ENCODE measurements at regions not wholly inside any gene's neighbourhood (a gene's known extent, or its start where the extent isn't known, plus 50 kb on each side); places are given as distances from the start of the nearest gene placed in this dataset.

GRCh38 chr10:69684020-69684980 lies 54.3 kb downstream of the FAM241B start:
- Histone ChIP-seq H3K4me3 (ENCODE audit: low read depth in 1 of 2, low read length in 2 of 2) (no peak overlapping the region), H3K9ac (ENCODE audit: low read length) (no peak overlapping the region), H3K36me3 (ENCODE audit: insufficient read depth, low read length) (no peaks in the 10 kb centered on the region), H3K4me1 (ENCODE audit: insufficient read depth, low read length) (no peaks in the 10 kb centered on the region), H3K9me3 (ENCODE audit: low read length) (no peaks in the 10 kb centered on the region), H3K27ac (ENCODE audit: low read depth, low read length) (peak overlapping the region; percentile 57), H3K27me3 (ENCODE audit: control insufficient read depth in 1 of 2, insufficient read depth in 2 of 2, low read length in 2 of 2) (no peaks in the 10 kb centered on the region)

- Histone ChIP-seq H3K4me1 (ENCODE audit: insufficient read depth, low read length) (no peaks in the 10 kb centered on the region), H3K9ac (ENCODE audit: low read length) (no peak overlapping the region), H3K36me3 (ENCODE audit: insufficient read depth, low read length) (no peaks in the 10 kb centered on the region), H3K27ac (ENCODE audit: low read depth, low read length) (no peak overlapping the region), H3K4me3 (ENCODE audit: low read depth in 1 of 2, low read length in 2 of 2) (no peak overlapping the region), H3K9me3 (ENCODE audit: low read length) (no peaks in the 10 kb centered on the region), H3K27me3 (ENCODE audit: control insufficient read depth in 1 of 2, insufficient read depth in 2 of 2, low read length in 2 of 2) (no peaks in the 10 kb centered on the region)
Observed at GRCh38 chr10:69684981-69685353, 54.9 kb downstream of the FAM241B start.

GRCh38 chr10:69685426-69685801 lies 55.4 kb downstream of the FAM241B start:
- Histone ChIP-seq H3K4me3 (ENCODE audit: low read depth in 1 of 2, low read length in 2 of 2) (no peak overlapping the region), H3K36me3 (ENCODE audit: insufficient read depth, low read length) (no peaks in the 10 kb centered on the region), H3K27ac (ENCODE audit: low read depth, low read length) (no peak overlapping the region), H3K9ac (ENCODE audit: low read length) (no peak overlapping the region), H3K4me1 (ENCODE audit: insufficient read depth, low read length) (no peaks in the 10 kb centered on the region), H3K27me3 (ENCODE audit: control insufficient read depth in 1 of 2, insufficient read depth in 2 of 2, low read length in 2 of 2) (no peaks in the 10 kb centered on the region), H3K9me3 (ENCODE audit: low read length) (no peaks in the 10 kb centered on the region)

GRCh38 chr10:69685802-69686585 lies 55.9 kb downstream of the FAM241B start:
- Histone ChIP-seq H3K9me3 (ENCODE audit: low read length) (no peaks in the 10 kb centered on the region), H3K4me3 (ENCODE audit: low read depth in 1 of 2, low read length in 2 of 2) (no peak overlapping the region), H3K27ac (ENCODE audit: low read depth, low read length) (no peak overlapping the region), H3K27me3 (ENCODE audit: control insufficient read depth in 1 of 2, insufficient read depth in 2 of 2, low read length in 2 of 2) (no peaks in the 10 kb centered on the region), H3K4me1 (ENCODE audit: insufficient read depth, low read length) (no peaks in the 10 kb centered on the region), H3K36me3 (ENCODE audit: insufficient read depth, low read length) (no peaks in the 10 kb centered on the region), H3K9ac (ENCODE audit: low read length) (no peak overlapping the region)

- Histone ChIP-seq H3K27ac (ENCODE audit: low read depth, low read length) (no peak overlapping the region), H3K9me3 (ENCODE audit: low read length) (no peaks in the 10 kb centered on the region), H3K27me3 (ENCODE audit: control insufficient read depth in 1 of 2, insufficient read depth in 2 of 2, low read length in 2 of 2) (no peaks in the 10 kb centered on the region), H3K4me3 (ENCODE audit: low read depth in 1 of 2, low read length in 2 of 2) (no peak overlapping the region), H3K4me1 (ENCODE audit: insufficient read depth, low read length) (no peaks in the 10 kb centered on the region), H3K36me3 (ENCODE audit: insufficient read depth, low read length) (no peaks in the 10 kb centered on the region), H3K9ac (ENCODE audit: low read length) (no peak overlapping the region)
Observed at GRCh38 chr10:69686866-69687265, 56.8 kb downstream of the FAM241B start.

GRCh38 chr10:69687426-69687825 lies 57.4 kb downstream of the FAM241B start:
- Histone ChIP-seq H3K27me3 (ENCODE audit: control insufficient read depth in 1 of 2, insufficient read depth in 2 of 2, low read length in 2 of 2) (no peaks in the 10 kb centered on the region), H3K36me3 (ENCODE audit: insufficient read depth, low read length) (no peaks in the 10 kb centered on the region), H3K9ac (ENCODE audit: low read length) (no peak overlapping the region), H3K27ac (ENCODE audit: low read depth, low read length) (no peak overlapping the region), H3K4me3 (ENCODE audit: low read depth in 1 of 2, low read length in 2 of 2) (no peak overlapping the region), H3K4me1 (ENCODE audit: insufficient read depth, low read length) (no peaks in the 10 kb centered on the region), H3K9me3 (ENCODE audit: low read length) (no peaks in the 10 kb centered on the region)

GRCh38 chr10:69692267-69692666 lies 62.2 kb downstream of the FAM241B start:
- H3K9me3 ChIP-seq (ENCODE audit: low read length) = no peaks in the 10 kb centered on the region
- H3K27ac ChIP-seq (ENCODE audit: low read depth, low read length) = no peak overlapping the region
- no peaks in the 10 kb centered on the region for H3K27me3 ChIP-seq (ENCODE audit: control insufficient read depth in 1 of 2, insufficient read depth in 2 of 2, low read length in 2 of 2)
- H3K4me1 ChIP-seq (ENCODE audit: insufficient read depth, low read length) = no peaks in the 10 kb centered on the region
- no peaks in the 10 kb centered on the region for H3K36me3 ChIP-seq (ENCODE audit: insufficient read depth, low read length)
- H3K4me3 ChIP-seq (ENCODE audit: low read depth in 1 of 2, low read length in 2 of 2) = no peak overlapping the region
- H3K9ac ChIP-seq (ENCODE audit: low read length) = no peak overlapping the region

- Histone ChIP-seq H3K27me3 (ENCODE audit: control insufficient read depth in 1 of 2, insufficient read depth in 2 of 2, low read length in 2 of 2) (no peaks in the 10 kb centered on the region), H3K9me3 (ENCODE audit: low read length) (no peaks in the 10 kb centered on the region), H3K9ac (ENCODE audit: low read length) (no peak overlapping the region), H3K4me3 (ENCODE audit: low read depth in 1 of 2, low read length in 2 of 2) (no peak overlapping the region), H3K36me3 (ENCODE audit: insufficient read depth, low read length) (no peaks in the 10 kb centered on the region), H3K27ac (ENCODE audit: low read depth, low read length) (no peak overlapping the region), H3K4me1 (ENCODE audit: insufficient read depth, low read length) (no peaks in the 10 kb centered on the region)
Observed at GRCh38 chr10:69692891-69693290, 62.8 kb downstream of the FAM241B start.

- no peaks in the 10 kb centered on the region for H3K9me3 ChIP-seq (ENCODE audit: low read length)
- no peaks in the 10 kb centered on the region for H3K27me3 ChIP-seq (ENCODE audit: control insufficient read depth in 1 of 2, insufficient read depth in 2 of 2, low read length in 2 of 2)
- no peak overlapping the region for H3K4me3 ChIP-seq (ENCODE audit: low read depth in 1 of 2, low read length in 2 of 2)
- H3K9ac ChIP-seq (ENCODE audit: low read length) = no peak overlapping the region
- H3K36me3 ChIP-seq (ENCODE audit: insufficient read depth, low read length) = no peaks in the 10 kb centered on the region
- H3K27ac ChIP-seq (ENCODE audit: low read depth, low read length) = no peak overlapping the region
- H3K4me1 ChIP-seq (ENCODE audit: insufficient read depth, low read length) = no peaks in the 10 kb centered on the region
Observed at GRCh38 chr10:69693886-69694285, 63.8 kb downstream of the FAM241B start.

GRCh38 chr10:69696073-69696731 lies 66.2 kb downstream of the FAM241B start:
- H3K36me3 ChIP-seq (ENCODE audit: insufficient read depth, low read length) = no peaks in the 10 kb centered on the region
- no peak overlapping the region for H3K27ac ChIP-seq (ENCODE audit: low read depth, low read length)
- no peaks in the 10 kb centered on the region for H3K27me3 ChIP-seq (ENCODE audit: control insufficient read depth in 1 of 2, insufficient read depth in 2 of 2, low read length in 2 of 2)
- no peaks in the 10 kb centered on the region for H3K4me1 ChIP-seq (ENCODE audit: insufficient read depth, low read length)
- no peaks in the 10 kb centered on the region for H3K9me3 ChIP-seq (ENCODE audit: low read length)
- H3K4me3 ChIP-seq (ENCODE audit: low read depth in 1 of 2, low read length in 2 of 2) = no peak overlapping the region
- no peak overlapping the region for H3K9ac ChIP-seq (ENCODE audit: low read length)

- no peak overlapping the region for H3K9ac ChIP-seq (ENCODE audit: low read length)
- H3K27ac ChIP-seq (ENCODE audit: low read depth, low read length) = no peak overlapping the region
- H3K9me3 ChIP-seq (ENCODE audit: low read length) = no peaks in the 10 kb centered on the region
- no peaks in the 10 kb centered on the region for H3K27me3 ChIP-seq (ENCODE audit: control insufficient read depth in 1 of 2, insufficient read depth in 2 of 2, low read length in 2 of 2)
- no peaks in the 10 kb centered on the region for H3K36me3 ChIP-seq (ENCODE audit: insufficient read depth, low read length)
- no peak overlapping the region for H3K4me3 ChIP-seq (ENCODE audit: low read depth in 1 of 2, low read length in 2 of 2)
- no peaks in the 10 kb centered on the region for H3K4me1 ChIP-seq (ENCODE audit: insufficient read depth, low read length)
Observed at GRCh38 chr10:69697006-69697405, 67.0 kb downstream of the FAM241B start.

Data from muscle layer of colon (tissue), 2 donors.